ENCODE measurements at regions not wholly inside any gene's neighbourhood (a gene's known extent, or its start where the extent isn't known, plus 50 kb on each side); places are given as distances from the start of the nearest gene placed in this dataset.

GRCh38 chr4:11131491-11131890 lies 297.2 kb downstream of the HS3ST1 start:
- H3K36me3 Mint-ChIP-seq (ENCODE audit: low read depth) = no peaks in the 10 kb centered on the region
- intact Hi-C loops (cut with micrococcal nuclease) = no loop called here

GRCh38 chr4:11130195-11130970 lies 298.3 kb downstream of the HS3ST1 start:
- peaks cover 4% of the 10 kb centered on the region for H3K9me3 Mint-ChIP-seq
- intact Hi-C loops (cut with micrococcal nuclease) = no loop called here
- no peaks in the 10 kb centered on the region for H3K4me1 Mint-ChIP-seq (ENCODE audit: low read depth)
- H3K27me3 Mint-ChIP-seq (ENCODE audit: low read depth) = no peaks in the 10 kb centered on the region
- no peaks in the 10 kb centered on the region for H3K36me3 Mint-ChIP-seq (ENCODE audit: low read depth)
- DNase-seq (ENCODE audit: low spot score) = no peak
- no peak overlapping the region for H3K27ac Mint-ChIP-seq
- no peak overlapping the region for H3K4me3 Mint-ChIP-seq (ENCODE audit: low read depth)

More at GRCh38 chr4:11131491-11131890, 297.2 kb downstream of the HS3ST1 start:
- Mint-ChIP-seq H3K27ac (no peak overlapping the region), H3K27me3 (ENCODE audit: low read depth) (no peaks in the 10 kb centered on the region), H3K4me1 (ENCODE audit: low read depth) (no peaks in the 10 kb centered on the region), H3K4me3 (ENCODE audit: low read depth) (no peak overlapping the region), H3K9me3 (peaks cover 4% of the 10 kb centered on the region)
- DNase-seq (ENCODE audit: low spot score) = no peak

- Mint-ChIP-seq H3K27me3 (ENCODE audit: low read depth) (no peaks in the 10 kb centered on the region), H3K9me3 (peaks cover 4% of the 10 kb centered on the region), H3K36me3 (ENCODE audit: low read depth) (no peaks in the 10 kb centered on the region), H3K27ac (no peak overlapping the region), H3K4me3 (ENCODE audit: low read depth) (no peak overlapping the region), H3K4me1 (ENCODE audit: low read depth) (no peaks in the 10 kb centered on the region)
- intact Hi-C loops (cut with micrococcal nuclease) = no loop called here
- no peak for DNase-seq (ENCODE audit: low spot score)
Measured at GRCh38 chr4:11120435-11120834, 308.3 kb downstream of the HS3ST1 start.

- Mint-ChIP-seq H3K36me3 (ENCODE audit: low read depth) (no peaks in the 10 kb centered on the region), H3K9me3 (peaks cover 4% of the 10 kb centered on the region), H3K4me3 (ENCODE audit: low read depth) (no peak overlapping the region), H3K27ac (no peak overlapping the region), H3K27me3 (ENCODE audit: low read depth) (no peaks in the 10 kb centered on the region), H3K4me1 (ENCODE audit: low read depth) (no peaks in the 10 kb centered on the region)
- intact Hi-C loops (cut with micrococcal nuclease) = no loop called here
- DNase-seq (ENCODE audit: low spot score) = no peak
Measured at GRCh38 chr4:11119474-11119873, 309.2 kb downstream of the HS3ST1 start.

GRCh38 chr4:11118513-11118912 lies 310.2 kb downstream of the HS3ST1 start:
- peaks cover 4% of the 10 kb centered on the region for H3K9me3 Mint-ChIP-seq
- no peaks in the 10 kb centered on the region for H3K36me3 Mint-ChIP-seq (ENCODE audit: low read depth)
- H3K4me3 Mint-ChIP-seq (ENCODE audit: low read depth) = no peak overlapping the region
- no peak for DNase-seq (ENCODE audit: low spot score)
- no peak overlapping the region for H3K27ac Mint-ChIP-seq
- H3K27me3 Mint-ChIP-seq (ENCODE audit: low read depth) = no peaks in the 10 kb centered on the region
- intact Hi-C loops (cut with micrococcal nuclease) = no loop called here
- no peaks in the 10 kb centered on the region for H3K4me1 Mint-ChIP-seq (ENCODE audit: low read depth)

- H3K4me1 Mint-ChIP-seq (ENCODE audit: low read depth) = no peaks in the 10 kb centered on the region
- intact Hi-C loops (cut with micrococcal nuclease) = no loop called here
- H3K27ac Mint-ChIP-seq = no peak overlapping the region
- no peaks in the 10 kb centered on the region for H3K36me3 Mint-ChIP-seq (ENCODE audit: low read depth)
- H3K4me3 Mint-ChIP-seq (ENCODE audit: low read depth) = no peak overlapping the region
- no peak for DNase-seq (ENCODE audit: low spot score)
- no peaks in the 10 kb centered on the region for H3K27me3 Mint-ChIP-seq (ENCODE audit: low read depth)
- no peaks in the 10 kb centered on the region for H3K9me3 Mint-ChIP-seq
Measured at GRCh38 chr4:11116940-11117339, 311.8 kb downstream of the HS3ST1 start.

GRCh38 chr4:11111876-11112275 lies 316.8 kb downstream of the HS3ST1 start:
- Mint-ChIP-seq H3K36me3 (ENCODE audit: low read depth) (no peaks in the 10 kb centered on the region), H3K9me3 (no peaks in the 10 kb centered on the region), H3K27ac (no peak overlapping the region), H3K27me3 (ENCODE audit: low read depth) (no peaks in the 10 kb centered on the region), H3K4me1 (ENCODE audit: low read depth) (no peaks in the 10 kb centered on the region), H3K4me3 (ENCODE audit: low read depth) (no peak overlapping the region)
- intact Hi-C loops (cut with micrococcal nuclease) = no loop called here
- no peak for DNase-seq (ENCODE audit: low spot score)

- intact Hi-C loops (cut with micrococcal nuclease) = no loop called here
- no peak for DNase-seq (ENCODE audit: low spot score)
- no peaks in the 10 kb centered on the region for H3K27me3 Mint-ChIP-seq (ENCODE audit: low read depth)
- H3K4me3 Mint-ChIP-seq (ENCODE audit: low read depth) = no peak overlapping the region
- no peaks in the 10 kb centered on the region for H3K9me3 Mint-ChIP-seq
- H3K27ac Mint-ChIP-seq = no peak overlapping the region
- no peaks in the 10 kb centered on the region for H3K4me1 Mint-ChIP-seq (ENCODE audit: low read depth)
- no peaks in the 10 kb centered on the region for H3K36me3 Mint-ChIP-seq (ENCODE audit: low read depth)
Measured at GRCh38 chr4:11111370-11111769, 317.3 kb downstream of the HS3ST1 start.

- H3K27me3 Mint-ChIP-seq (ENCODE audit: low read depth) = no peaks in the 10 kb centered on the region
- H3K9me3 Mint-ChIP-seq = no peaks in the 10 kb centered on the region
- no peak for DNase-seq (ENCODE audit: low spot score)
- intact Hi-C loops (cut with micrococcal nuclease) = no loop called here
- no peaks in the 10 kb centered on the region for H3K36me3 Mint-ChIP-seq (ENCODE audit: low read depth)
- H3K27ac Mint-ChIP-seq = no peak overlapping the region
- no peak overlapping the region for H3K4me3 Mint-ChIP-seq (ENCODE audit: low read depth)
- no peaks in the 10 kb centered on the region for H3K4me1 Mint-ChIP-seq (ENCODE audit: low read depth)
Measured at GRCh38 chr4:11106759-11107158, 321.9 kb downstream of the HS3ST1 start.

- no peaks in the 10 kb centered on the region for H3K9me3 Mint-ChIP-seq
- no peaks in the 10 kb centered on the region for H3K4me1 Mint-ChIP-seq (ENCODE audit: low read depth)
- H3K27ac Mint-ChIP-seq = no peak overlapping the region
- intact Hi-C loops (cut with micrococcal nuclease) = no loop called here
- DNase-seq (ENCODE audit: low spot score) = no peak
- H3K4me3 Mint-ChIP-seq (ENCODE audit: low read depth) = no peak overlapping the region
- H3K36me3 Mint-ChIP-seq (ENCODE audit: low read depth) = no peaks in the 10 kb centered on the region
- no peaks in the 10 kb centered on the region for H3K27me3 Mint-ChIP-seq (ENCODE audit: low read depth)
Measured at GRCh38 chr4:11106190-11106589, 322.5 kb downstream of the HS3ST1 start.

GRCh38 chr4:11105715-11106114 lies 323.0 kb downstream of the HS3ST1 start:
- intact Hi-C loops (cut with micrococcal nuclease) = no loop called here
- no peaks in the 10 kb centered on the region for H3K36me3 Mint-ChIP-seq (ENCODE audit: low read depth)
- H3K4me3 Mint-ChIP-seq (ENCODE audit: low read depth) = no peak overlapping the region
- H3K27ac Mint-ChIP-seq = no peak overlapping the region
- DNase-seq (ENCODE audit: low spot score) = no peak
- H3K27me3 Mint-ChIP-seq (ENCODE audit: low read depth) = no peaks in the 10 kb centered on the region
- no peaks in the 10 kb centered on the region for H3K4me1 Mint-ChIP-seq (ENCODE audit: low read depth)
- no peaks in the 10 kb centered on the region for H3K9me3 Mint-ChIP-seq

GRCh38 chr4:11098461-11098860 lies 330.2 kb downstream of the HS3ST1 start:
- no peaks in the 10 kb centered on the region for H3K9me3 Mint-ChIP-seq
- no peaks in the 10 kb centered on the region for H3K4me1 Mint-ChIP-seq (ENCODE audit: low read depth)
- H3K4me3 Mint-ChIP-seq (ENCODE audit: low read depth) = no peak overlapping the region
- no peak for DNase-seq (ENCODE audit: low spot score)
- intact Hi-C loops (cut with micrococcal nuclease) = no loop called here
- H3K27me3 Mint-ChIP-seq (ENCODE audit: low read depth) = no peaks in the 10 kb centered on the region
- no peak overlapping the region for H3K27ac Mint-ChIP-seq
- no peaks in the 10 kb centered on the region for H3K36me3 Mint-ChIP-seq (ENCODE audit: low read depth)

- intact Hi-C loops (cut with micrococcal nuclease) = no loop called here
- Mint-ChIP-seq H3K4me3 (ENCODE audit: low read depth) (no peak overlapping the region), H3K9me3 (no peaks in the 10 kb centered on the region), H3K27ac (no peak overlapping the region), H3K27me3 (ENCODE audit: low read depth) (no peaks in the 10 kb centered on the region), H3K36me3 (ENCODE audit: low read depth) (no peaks in the 10 kb centered on the region), H3K4me1 (ENCODE audit: low read depth) (no peaks in the 10 kb centered on the region)
- DNase-seq (ENCODE audit: low spot score) = no peak
Measured at GRCh38 chr4:11097725-11098124, 331.0 kb downstream of the HS3ST1 start.

- no peaks in the 10 kb centered on the region for H3K36me3 Mint-ChIP-seq (ENCODE audit: low read depth)
- no peak for DNase-seq (ENCODE audit: low spot score)
- no peaks in the 10 kb centered on the region for H3K9me3 Mint-ChIP-seq
- H3K27me3 Mint-ChIP-seq (ENCODE audit: low read depth) = no peaks in the 10 kb centered on the region
- intact Hi-C loops (cut with micrococcal nuclease) = no loop called here
- no peak overlapping the region for H3K4me3 Mint-ChIP-seq (ENCODE audit: low read depth)
- no peak overlapping the region for H3K27ac Mint-ChIP-seq
- H3K4me1 Mint-ChIP-seq (ENCODE audit: low read depth) = no peaks in the 10 kb centered on the region
Measured at GRCh38 chr4:11081006-11081405, 347.7 kb downstream of the HS3ST1 start.

All from activated T-helper 2 cell treated with anti-CD3 and anti-CD28 coated beads, Interferon-gamma antibody, Interleukin-2, Interleukin-4, amounts not matched to agents 10 μg/mL and 5 μg/mL and 100 μg/mL, durations not matched to agents 14 hours and 24 hours and 36 hours (primary cell).